Sigmoid colon (tissue), 6 donors: ENCODE measurements at regions not wholly inside any gene's neighbourhood (a gene's known extent, or its start where the extent isn't known, plus 50 kb on each side); places are given as distances from the start of the nearest gene placed in this dataset.

Experiments
- DNase-seq: peaks from one replicate; pipeline ENCODE4 v3.0.0-alpha.2; 2019
- H3K27ac ChIP-seq, 4 donors: fragments of 200-600 bp; sonication (generic); one replicate each; pipeline ENCODE4 v1.5.1; 2016 to 2019; ENCODE audit warnings: mild to moderate bottlenecking in 1 of 4
- H3K27me3 ChIP-seq, 3 donors: fragments of 200-600 bp; sonication (generic); one replicate each; pipeline ENCODE4 v1.5.1; 2019; ENCODE audit warnings: mild to moderate bottlenecking in 1 of 3
- H3K36me3 ChIP-seq, 4 donors: fragments of 200-600 bp; sonication (generic); one replicate each; pipeline ENCODE4 v1.5.1; 2016 to 2019
- H3K4me1 ChIP-seq, 4 donors: fragments of 200-600 bp; sonication (generic); one replicate each; pipeline ENCODE4 v1.5.1; 2017 to 2019
- H3K4me3 ChIP-seq, 4 donors: fragments of 200-600 bp; sonication (generic); one replicate each; pipeline ENCODE4 v1.5.1; 2017 to 2019; ENCODE audit warnings: mild to moderate bottlenecking in 2 of 4, moderate library complexity in 1 of 4
- H3K9me3 ChIP-seq, 4 donors: fragments of 200-600 bp in 3 of 4; sonication (generic) in 3 of 4; one replicate each; pipeline versions ENCODE4 v1.5.1 to v1.6.1; 2013 to 2019
- CTCF ChIP-seq, 4 experiments: fragments of 450-650 bp in 3 of 4; fragments of 200-600 bp in 1 of 4; IDR thresholded peaks; one replicate each; pipeline ENCODE4 v1.5.1; 2016 to 2019; ENCODE audit warnings: antibody characterized with exemption in 4 of 4, mild to moderate bottlenecking in 3 of 4, moderate library complexity in 2 of 4
- EP300 ChIP-seq, 4 donors: sonication (generic); formaldehyde crosslinking; IDR thresholded peaks; one replicate each; pipeline ENCODE4 v1.6.1; 2017; ENCODE audit warnings: antibody characterized with exemption in 4 of 4
- POLR2A ChIP-seq, 2 donors: fragments of 450-650 bp; IDR thresholded peaks; one replicate each; pipeline ENCODE4 v1.6.1; 2016; ENCODE audit warnings: antibody characterized with exemption in 2 of 2, mild to moderate bottlenecking in 2 of 2, moderate library complexity in 2 of 2
- POLR2AphosphoS5 ChIP-seq, 4 donors: sonication (generic); formaldehyde crosslinking; IDR thresholded peaks; one replicate each; pipeline ENCODE4 v1.6.1; 2017; ENCODE audit warnings: antibody characterized with exemption in 4 of 4
- whole genome bisulfite sequencing, 2 donors: extraction: QIAGEN DNeasy Blood & Tissue Kit; methylation state at CpG; one replicate each; pipeline ENCODE4 v1.1.7; 2013; 5-methylcytosine and 5-hydroxymethylcytosine counted together
- intact Hi-C: fragments of 100-400 bp; cut with DNase I; formaldehyde crosslinking; loops from one replicate; pipeline ENCODE4 v1.15.1; 2023
- donor health status: healthy with polysubstance abuse.
- donor health status: healthy.

- Histone ChIP-seq H3K9me3 (no peaks in the 10 kb centered on the region), H3K27me3 (peaks cover 0 to 20% (median 0%) of the 10 kb centered on the region in 3 donors), H3K36me3 (no peaks in the 10 kb centered on the region), H3K4me1 (no peaks in the 10 kb centered on the region), H3K27ac (no peak overlapping the region), H3K4me3 (no peak overlapping the region)
- no peak for DNase-seq
- intact Hi-C loops = no loop called here
- no peak for TF ChIP-seq POLR2A (IDR thresholded peaks at IDR 0.05)
- no peak for TF ChIP-seq POLR2AphosphoS5 (IDR thresholded peaks at IDR 0.05)
- no peak for TF ChIP-seq EP300 (IDR thresholded peaks at IDR 0.05)
- no peak for TF ChIP-seq CTCF (IDR thresholded peaks at IDR 0.05)
- 78 to 79% methylated on average over 9 of the region's 9 CpGs for WGBS, 2 donors
Observed at GRCh38 chr12:130216031-130216430, 53.8 kb downstream of the FZD10 start.

- H3K27me3 ChIP-seq = peaks cover 0 to 35% (median 0%) of the 10 kb centered on the region in 3 donors
- 90% methylated on average over 12 of the region's 12 CpGs for WGBS, 2 donors
- intact Hi-C loops = no loop called here
Observed at GRCh38 chr12:130218682-130219081, 56.4 kb downstream of the FZD10 start.

GRCh38 chr12:130219929-130220705, 57.9 kb downstream of the FZD10 start:
- intact Hi-C loops = no loop called here
- Histone ChIP-seq H3K4me1 (no peaks in the 10 kb centered on the region), H3K27ac (no peak overlapping the region), H3K36me3 (no peaks in the 10 kb centered on the region), H3K4me3 (no peak overlapping the region), H3K27me3 (peaks cover 0 to 35% (median 0%) of the 10 kb centered on the region in 3 donors), H3K9me3 (no peaks in the 10 kb centered on the region)
- 30 to 37% methylated on average over 15 of the region's 15 CpGs for WGBS, 2 donors
- no peak for TF ChIP-seq CTCF (IDR thresholded peaks at IDR 0.05)
- DNase-seq = no peak

More at GRCh38 chr12:130218682-130219081, 56.4 kb downstream of the FZD10 start:
- no peak overlapping the region for H3K27ac ChIP-seq
- H3K9me3 ChIP-seq = no peaks in the 10 kb centered on the region
- no peak overlapping the region for H3K4me3 ChIP-seq
- no peak for DNase-seq
- H3K36me3 ChIP-seq = no peaks in the 10 kb centered on the region
- H3K4me1 ChIP-seq = no peaks in the 10 kb centered on the region
- TF ChIP-seq POLR2AphosphoS5 (IDR thresholded peaks at IDR 0.05) (no peak), CTCF (IDR thresholded peaks at IDR 0.05) (no peak), POLR2A (IDR thresholded peaks at IDR 0.05) (no peak)

GRCh38 chr12:130220706-130221100, 58.4 kb downstream of the FZD10 start:
- Histone ChIP-seq H3K4me3 (no peak overlapping the region), H3K4me1 (no peaks in the 10 kb centered on the region), H3K9me3 (no peaks in the 10 kb centered on the region), H3K27me3 (peaks cover 0 to 30% (median 0%) of the 10 kb centered on the region in 3 donors), H3K36me3 (no peaks in the 10 kb centered on the region), H3K27ac (no peak overlapping the region)
- 25 to 28% methylated on average over 9 of the region's 9 CpGs for WGBS, 2 donors
- TF ChIP-seq EP300 (IDR thresholded peaks at IDR 0.05) (no peak), CTCF (IDR thresholded peaks at IDR 0.05) (no peak)
- intact Hi-C loops = no loop called here
- DNase-seq = no peak
